D721Med (cell line): ENCODE measurements at regions not wholly inside any gene's neighbourhood (a gene's known extent, or its start where the extent isn't known, plus 50 kb on each side); places are given as distances from the start of the nearest gene placed in this dataset.

Experiments
- DNase-seq: peaks from one replicate; pipeline ENCODE4 v3.0.0; 2011; ENCODE audit warnings: low spot score; ENCODE audit not compliant: insufficient read length
- FAIRE-seq: peaks from 2 replicates; lab custom pipeline; 2011; peaks lifted over from hg19 to GRCh38; lab: Jason Lieb, UNC
- TF ChIP-seq, protein P1 (sequence below): IDR thresholded peaks from 2 replicates; pipeline ENCODE4 v1.5.1; 2012; ENCODE audit warnings: mild to moderate bottlenecking, control low read depth; ENCODE audit not compliant: insufficient read depth; ENCODE audit errors: missing control alignments

DNA sequence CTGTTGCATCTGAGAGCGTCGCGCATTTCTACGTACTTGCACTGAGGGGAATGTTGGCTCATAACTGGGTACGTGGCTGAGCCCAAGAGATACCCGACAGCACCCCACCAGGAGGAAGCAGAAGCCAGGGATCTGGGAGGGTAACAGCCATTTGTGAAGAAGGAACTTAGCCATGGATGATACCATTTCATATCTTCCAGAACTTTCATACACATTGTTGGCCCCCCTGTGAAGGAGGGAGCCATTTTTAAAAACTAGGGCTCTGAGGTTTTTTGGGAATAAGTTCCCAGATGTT lies 101.4 kb upstream of the SLC44A1 start:
- TF ChIP-seq, protein P1, sequence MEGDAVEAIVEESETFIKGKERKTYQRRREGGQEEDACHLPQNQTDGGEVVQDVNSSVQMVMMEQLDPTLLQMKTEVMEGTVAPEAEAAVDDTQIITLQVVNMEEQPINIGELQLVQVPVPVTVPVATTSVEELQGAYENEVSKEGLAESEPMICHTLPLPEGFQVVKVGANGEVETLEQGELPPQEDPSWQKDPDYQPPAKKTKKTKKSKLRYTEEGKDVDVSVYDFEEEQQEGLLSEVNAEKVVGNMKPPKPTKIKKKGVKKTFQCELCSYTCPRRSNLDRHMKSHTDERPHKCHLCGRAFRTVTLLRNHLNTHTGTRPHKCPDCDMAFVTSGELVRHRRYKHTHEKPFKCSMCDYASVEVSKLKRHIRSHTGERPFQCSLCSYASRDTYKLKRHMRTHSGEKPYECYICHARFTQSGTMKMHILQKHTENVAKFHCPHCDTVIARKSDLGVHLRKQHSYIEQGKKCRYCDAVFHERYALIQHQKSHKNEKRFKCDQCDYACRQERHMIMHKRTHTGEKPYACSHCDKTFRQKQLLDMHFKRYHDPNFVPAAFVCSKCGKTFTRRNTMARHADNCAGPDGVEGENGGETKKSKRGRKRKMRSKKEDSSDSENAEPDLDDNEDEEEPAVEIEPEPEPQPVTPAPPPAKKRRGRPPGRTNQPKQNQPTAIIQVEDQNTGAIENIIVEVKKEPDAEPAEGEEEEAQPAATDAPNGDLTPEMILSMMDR = no peak
- no peak for FAIRE-seq
- DNase-seq = no peak

DNA sequence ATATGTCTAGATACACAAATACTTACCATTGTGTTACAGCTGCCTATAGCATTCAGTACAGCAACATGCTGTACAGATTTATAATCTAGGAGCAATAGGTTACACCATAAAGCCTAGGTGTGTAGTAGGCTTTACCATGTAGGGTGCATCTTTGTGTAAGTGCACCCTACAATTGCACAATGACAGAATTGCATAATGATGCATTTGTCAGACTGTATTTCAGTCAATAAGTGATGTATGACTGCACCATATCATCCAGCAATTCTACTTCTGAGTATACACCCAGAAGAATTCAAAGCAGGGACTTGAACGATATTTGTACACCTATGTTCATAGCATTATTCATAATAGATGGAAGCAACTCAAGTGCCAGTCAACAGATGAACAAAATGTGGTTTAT lies 100.4 kb upstream of the SLC44A1 start:
- DNase-seq = no peak
- no peak for FAIRE-seq
- TF ChIP-seq, protein P1 = no peak

DNA sequence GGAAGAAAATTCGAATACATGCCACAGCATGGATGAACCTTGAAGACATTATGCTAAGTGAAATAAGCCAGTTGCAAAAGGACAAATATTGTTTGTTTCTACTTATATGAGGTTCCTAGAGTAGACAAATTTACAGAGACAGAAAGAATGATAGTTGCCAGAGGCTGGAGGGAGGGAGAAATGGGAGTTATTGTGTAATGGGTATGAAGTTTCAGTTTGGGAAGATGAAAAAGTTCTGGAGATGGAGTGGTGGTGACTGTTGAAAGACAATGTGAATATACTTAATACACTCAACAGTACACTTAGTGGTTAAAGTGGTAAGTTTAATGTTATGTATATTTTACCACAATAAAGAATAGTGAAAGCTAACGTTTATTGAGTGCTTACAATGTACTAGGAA lies 99.6 kb upstream of the SLC44A1 start:
- FAIRE-seq (no peak), DNase-seq (no peak)
- TF ChIP-seq, protein P1 = no peak

DNA sequence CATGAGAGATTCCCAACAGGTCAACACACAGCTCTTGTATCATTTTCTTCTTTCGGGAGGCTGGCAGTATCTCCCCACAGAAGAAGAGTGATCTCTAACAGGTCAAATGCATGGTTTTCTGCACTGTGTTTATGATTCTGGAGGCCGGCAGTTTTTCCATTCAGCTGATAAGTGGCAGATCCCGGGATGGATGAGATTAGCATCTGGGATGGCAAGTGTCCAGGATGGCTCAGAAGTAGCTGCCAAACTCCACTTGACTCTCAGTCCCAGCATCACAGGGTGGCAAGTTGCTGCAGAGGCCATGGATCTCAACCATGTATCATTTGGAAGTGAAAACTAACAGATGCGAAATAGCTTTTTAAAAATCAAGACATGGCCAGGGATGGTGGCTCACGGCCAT lies 97.8 kb upstream of the SLC44A1 start:
- no peak for DNase-seq
- no peak for FAIRE-seq
- TF ChIP-seq, protein P1 = no peak

DNA sequence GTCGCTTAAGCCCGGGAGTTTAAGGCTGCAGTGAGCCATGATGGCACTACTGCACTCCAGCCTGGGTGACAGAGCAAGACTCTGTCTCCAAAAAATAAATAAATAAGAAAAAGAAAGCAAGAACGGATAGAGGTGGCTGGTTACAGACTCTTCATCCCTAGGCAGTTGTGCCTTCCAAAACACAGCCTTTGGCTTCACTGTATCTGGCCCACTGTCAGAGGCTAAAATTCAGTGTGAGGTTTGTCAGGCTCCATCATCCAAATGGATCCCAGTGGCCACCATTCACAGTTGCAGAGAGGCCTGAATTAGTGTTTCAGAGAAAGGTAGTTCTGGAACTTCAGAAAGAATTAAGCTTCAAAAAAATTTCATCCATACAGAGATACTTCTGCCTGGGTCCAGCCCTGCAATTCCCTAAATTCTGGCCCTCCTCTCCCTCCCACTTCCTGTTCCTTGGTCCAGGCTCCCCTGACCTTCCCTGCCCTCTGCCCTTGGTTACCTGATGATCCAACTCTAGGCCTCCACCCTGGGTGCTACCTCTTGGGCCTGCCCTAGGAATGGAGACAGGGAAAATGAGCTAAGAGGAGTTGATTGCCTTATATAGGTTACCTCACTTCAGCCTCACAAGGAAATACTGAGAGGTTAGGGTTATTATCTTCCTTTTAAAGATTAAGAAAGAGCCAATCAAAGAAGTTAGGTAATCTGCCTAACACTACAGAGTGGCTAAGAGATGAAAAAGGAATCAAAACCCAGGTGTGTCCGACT lies 97.2 kb upstream of the SLC44A1 start:
- FAIRE-seq (no peak), DNase-seq (no peak)
- TF ChIP-seq, protein P1 = no peak

DNA sequence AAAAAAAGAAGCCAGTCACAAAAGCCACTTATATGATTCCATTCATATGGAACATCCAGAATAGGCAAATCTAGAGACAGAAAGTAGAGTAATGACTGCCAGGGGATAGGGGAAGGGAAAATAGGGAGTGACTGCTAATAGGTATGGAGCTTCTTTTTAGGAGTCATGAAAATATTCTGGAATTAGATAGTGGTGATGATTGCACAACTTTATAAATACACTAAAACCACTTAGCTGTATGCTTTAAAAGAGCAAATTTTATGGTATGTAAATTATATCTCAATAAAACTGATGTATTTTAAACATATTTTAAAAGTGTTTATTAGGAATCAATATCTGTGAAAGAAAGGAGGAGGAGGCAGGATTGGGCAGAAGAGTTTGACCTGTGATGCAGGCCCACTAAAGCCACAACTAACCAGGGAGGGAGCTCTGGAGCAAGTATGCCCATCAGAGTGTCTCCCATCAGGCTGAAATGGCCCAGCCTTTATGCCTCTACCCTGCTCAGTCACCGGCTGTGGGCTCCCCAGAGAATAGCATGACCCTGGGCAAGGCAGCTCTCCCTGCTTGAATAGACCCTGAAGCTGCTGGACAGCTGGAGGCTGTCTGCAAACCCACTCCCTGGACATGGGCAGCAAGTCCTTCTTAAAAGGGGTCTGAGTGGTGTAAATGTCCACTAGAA lies 96.0 kb upstream of the SLC44A1 start:
- DNase-seq (no peak), FAIRE-seq (no peak)
- TF ChIP-seq, protein P1 = no peak
